Breast epithelium (tissue), 3 donors: ENCODE measurements at regions not wholly inside any gene's neighbourhood (a gene's known extent, or its start where the extent isn't known, plus 50 kb on each side); places are given as distances from the start of the nearest gene placed in this dataset.

ENCODE experiments used
- POLR2A ChIP-seq: fragments of 450-650 bp; IDR thresholded peaks from one replicate; pipeline ENCODE4 v1.6.1; 2016; ENCODE audit warnings: antibody characterized with exemption, mild to moderate bottlenecking, moderate library complexity
- TF ChIP-seq, protein P1 (sequence below), 3 donors: fragments of 450-650 bp; IDR thresholded peaks; one replicate each; pipeline ENCODE4 v1.5.1; 2016 to 2017; ENCODE audit warnings: antibody characterized with exemption in 3 of 3, mild to moderate bottlenecking in 3 of 3, moderate library complexity in 3 of 3

GRCh38 chr5:103829585-103829984, 267.0 kb upstream of the NUDT12 start:
- no peak for TF ChIP-seq POLR2A
- TF ChIP-seq, protein P1, sequence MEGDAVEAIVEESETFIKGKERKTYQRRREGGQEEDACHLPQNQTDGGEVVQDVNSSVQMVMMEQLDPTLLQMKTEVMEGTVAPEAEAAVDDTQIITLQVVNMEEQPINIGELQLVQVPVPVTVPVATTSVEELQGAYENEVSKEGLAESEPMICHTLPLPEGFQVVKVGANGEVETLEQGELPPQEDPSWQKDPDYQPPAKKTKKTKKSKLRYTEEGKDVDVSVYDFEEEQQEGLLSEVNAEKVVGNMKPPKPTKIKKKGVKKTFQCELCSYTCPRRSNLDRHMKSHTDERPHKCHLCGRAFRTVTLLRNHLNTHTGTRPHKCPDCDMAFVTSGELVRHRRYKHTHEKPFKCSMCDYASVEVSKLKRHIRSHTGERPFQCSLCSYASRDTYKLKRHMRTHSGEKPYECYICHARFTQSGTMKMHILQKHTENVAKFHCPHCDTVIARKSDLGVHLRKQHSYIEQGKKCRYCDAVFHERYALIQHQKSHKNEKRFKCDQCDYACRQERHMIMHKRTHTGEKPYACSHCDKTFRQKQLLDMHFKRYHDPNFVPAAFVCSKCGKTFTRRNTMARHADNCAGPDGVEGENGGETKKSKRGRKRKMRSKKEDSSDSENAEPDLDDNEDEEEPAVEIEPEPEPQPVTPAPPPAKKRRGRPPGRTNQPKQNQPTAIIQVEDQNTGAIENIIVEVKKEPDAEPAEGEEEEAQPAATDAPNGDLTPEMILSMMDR (IDR thresholded peaks at IDR 0.05), result no peak
